GM18861 (cell line): ENCODE measurements at regions not wholly inside any gene's neighbourhood (a gene's known extent, or its start where the extent isn't known, plus 50 kb on each side); places are given as distances from the start of the nearest gene placed in this dataset.
"Not testable (repeated sequence)": the region's sequence is repeated elsewhere in the genome, so short reads cannot be mapped to it uniquely, and the experiment has no call there.

ENCODE experiments used
- ATAC-seq: cut with Tn5 transposase; IDR thresholded peaks from one replicate; pipeline ENCODE4 v1.9.1; 2021; ENCODE audit not compliant: unreplicated experiment

GRCh38 chr11:67877316-67877715, 126.6 kb downstream of the UNC93B1 start:
- ATAC-seq: not testable (repeated sequence)

DNA sequence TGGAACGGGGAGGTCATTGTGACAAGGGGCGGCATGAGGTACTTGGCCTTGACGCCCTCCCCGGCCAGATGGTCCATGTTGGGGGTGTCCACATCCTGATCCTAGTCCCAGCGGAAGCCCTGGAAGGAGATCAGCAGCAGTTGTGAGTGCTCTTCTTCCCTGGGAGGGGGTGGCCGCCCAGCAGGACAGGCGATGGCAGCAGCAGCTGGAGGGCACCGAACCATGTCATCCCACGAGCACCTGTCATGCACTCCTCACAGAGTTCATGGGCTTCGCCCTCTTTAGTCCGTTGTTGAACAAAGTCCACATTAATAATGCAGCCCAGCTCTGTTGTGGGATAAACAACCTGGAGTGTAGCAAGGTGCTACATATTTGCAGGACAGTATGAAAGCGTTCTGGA, 130.7 kb downstream of the UNC93B1 start:
- not testable (repeated sequence) for ATAC-seq

DNA sequence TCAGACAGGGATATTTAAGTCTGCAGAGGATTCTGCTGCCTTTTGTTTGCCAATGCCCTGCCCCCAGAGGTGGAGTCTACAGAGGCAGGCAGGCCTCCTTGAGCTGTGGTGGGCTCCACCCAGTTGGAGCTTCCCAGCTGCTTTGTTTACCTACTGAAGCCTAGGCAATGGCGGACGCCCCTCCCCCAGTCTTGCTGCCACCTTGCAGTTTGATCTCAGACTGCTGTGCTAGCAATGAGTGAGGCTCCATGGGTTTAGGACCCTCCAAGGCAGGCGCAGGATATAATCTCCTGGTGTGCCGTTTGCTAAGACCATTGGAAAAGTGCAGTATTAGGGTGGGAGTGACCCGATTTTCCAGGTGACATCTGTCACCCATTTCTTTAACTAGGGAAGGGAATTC, 132.7 kb downstream of the UNC93B1 start:
- ATAC-seq: not testable (repeated sequence)

DNA sequence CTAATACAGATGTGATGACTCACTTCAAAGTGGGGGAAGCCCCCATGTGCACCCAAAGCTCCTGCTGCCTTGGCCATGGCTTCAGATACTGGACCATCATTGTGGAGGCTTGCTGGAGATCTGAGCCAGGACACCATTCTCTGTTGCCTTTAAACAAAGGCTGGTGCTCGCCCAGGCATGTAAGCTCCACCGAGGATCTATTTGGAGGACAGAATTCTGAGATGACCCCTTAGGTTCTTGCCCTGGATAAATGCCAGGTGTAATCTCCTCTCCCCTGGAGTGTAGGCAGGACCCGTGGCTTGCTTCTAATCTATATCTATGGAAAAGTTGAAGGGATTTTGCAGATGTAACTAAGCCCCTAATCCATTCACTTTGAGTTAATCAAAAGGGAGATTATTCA, 141.0 kb downstream of the UNC93B1 start:
- ATAC-seq: not testable (repeated sequence)

DNA sequence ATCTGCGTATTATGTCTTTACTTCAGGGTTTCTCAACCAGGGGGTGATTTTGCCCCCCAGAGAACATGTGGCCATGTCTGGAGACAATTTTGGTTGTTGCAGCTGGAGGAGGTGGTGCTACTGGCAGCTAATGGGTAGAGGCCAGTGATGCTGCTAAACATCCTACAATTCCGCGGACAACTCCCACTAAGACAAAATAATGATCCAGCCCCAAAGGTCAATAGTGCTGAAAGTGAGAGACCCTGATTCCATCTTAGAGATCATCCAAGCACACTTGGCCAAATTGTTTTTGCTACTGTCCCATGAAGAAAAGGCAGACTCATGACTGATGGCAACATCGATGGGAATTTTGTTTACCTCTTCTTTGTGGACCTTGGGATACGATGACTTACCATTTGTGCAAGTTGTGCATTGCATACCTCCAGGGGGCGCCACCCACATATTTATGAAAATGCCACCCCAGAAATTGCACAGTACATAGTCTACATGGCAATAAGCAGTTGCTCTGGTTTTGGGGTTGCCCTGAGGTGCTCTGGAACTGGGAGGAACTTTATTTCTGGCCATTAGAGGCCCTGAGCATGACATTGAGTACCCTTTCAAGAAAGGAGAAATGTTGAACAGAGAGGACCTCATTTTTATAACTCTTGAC, 144.3 kb downstream of the UNC93B1 start:
- ATAC-seq: not testable (repeated sequence)

DNA sequence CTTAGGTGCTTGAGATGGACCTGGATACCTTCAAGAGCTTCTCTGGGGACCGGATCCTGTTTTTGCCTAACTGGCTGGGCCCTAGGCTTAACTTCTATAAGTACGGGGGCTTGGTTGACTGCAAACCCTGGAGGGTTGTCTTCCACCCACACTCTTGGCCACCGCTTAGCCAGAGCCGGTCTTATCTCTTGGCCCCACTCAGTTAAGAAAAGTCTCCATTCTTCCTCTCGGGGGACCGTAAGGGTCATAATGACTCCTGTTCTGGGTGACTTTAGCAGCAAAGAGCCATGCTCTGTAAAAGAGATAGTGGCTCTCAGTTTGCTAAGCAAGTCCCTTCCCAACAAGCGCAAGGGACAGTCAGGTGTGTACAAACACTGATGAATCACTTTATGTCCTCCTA, 153.2 kb downstream of the UNC93B1 start:
- not testable (repeated sequence) for ATAC-seq

- ATAC-seq: not testable (repeated sequence)
Observed at GRCh38 chr11:67849766-67850165, 154.1 kb downstream of the UNC93B1 start.

- ATAC-seq: not testable (repeated sequence)
Observed at GRCh38 chr11:67847896-67848875, 155.7 kb downstream of the UNC93B1 start.

DNA sequence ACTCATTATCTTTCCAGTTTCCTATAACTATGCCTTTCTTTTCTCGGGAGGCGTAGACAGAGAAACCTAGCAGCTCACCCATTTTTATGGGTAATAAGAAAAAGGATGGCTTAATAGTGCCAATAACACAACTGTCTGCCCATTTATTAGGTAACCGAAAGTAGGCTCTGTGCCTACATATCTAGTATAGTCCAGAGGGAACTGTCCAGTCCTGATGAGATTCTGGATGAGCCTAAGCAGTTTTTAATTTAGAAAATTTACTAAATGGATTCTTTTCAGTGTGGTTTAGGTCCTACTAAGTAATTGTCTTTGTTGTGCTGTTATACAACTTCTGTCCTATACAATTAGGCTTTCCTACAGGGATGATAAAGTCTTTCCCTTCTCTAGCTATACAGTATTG, 157.6 kb downstream of the UNC93B1 start:
- ATAC-seq: not testable (repeated sequence)

DNA sequence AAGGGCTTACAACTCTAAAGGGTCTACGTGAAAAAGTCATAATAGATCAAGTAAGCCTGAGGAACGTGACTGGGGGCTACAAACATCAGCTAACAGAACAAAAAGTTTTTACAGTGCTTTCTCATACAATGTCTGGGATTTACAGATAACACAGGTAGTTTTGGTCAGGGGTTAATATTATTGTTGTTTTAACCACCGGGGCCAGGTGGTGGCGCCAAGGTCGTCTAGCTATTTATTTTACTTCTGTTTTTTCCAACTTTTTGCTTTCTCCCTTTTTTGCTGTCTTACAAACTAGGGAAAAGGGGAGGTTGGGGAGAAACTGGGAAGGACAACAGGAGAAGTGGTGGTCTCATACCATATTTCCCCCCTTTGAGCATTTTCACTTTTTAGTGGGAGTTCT, 158.6 kb downstream of the UNC93B1 start:
- ATAC-seq: not testable (repeated sequence)

DNA sequence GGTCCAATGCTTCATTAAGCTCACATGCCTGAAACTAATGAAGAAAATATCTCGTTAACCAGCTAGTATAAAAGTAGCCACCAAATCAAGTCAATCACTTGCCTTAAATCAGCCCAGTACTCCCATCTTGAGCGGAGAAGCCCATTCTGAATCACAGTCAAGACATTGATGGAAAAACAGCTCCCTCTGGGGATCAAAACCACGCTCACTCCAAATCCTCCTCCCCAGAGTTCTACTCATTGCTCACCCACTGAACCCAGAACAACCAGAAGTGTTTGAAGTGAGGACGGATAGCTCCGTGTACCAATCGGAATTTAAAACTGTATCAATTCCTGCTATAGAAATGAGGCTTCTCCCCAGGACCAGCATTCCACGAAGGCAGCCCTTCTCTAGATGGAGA, 163.3 kb downstream of the UNC93B1 start:
- not testable (repeated sequence) for ATAC-seq

DNA sequence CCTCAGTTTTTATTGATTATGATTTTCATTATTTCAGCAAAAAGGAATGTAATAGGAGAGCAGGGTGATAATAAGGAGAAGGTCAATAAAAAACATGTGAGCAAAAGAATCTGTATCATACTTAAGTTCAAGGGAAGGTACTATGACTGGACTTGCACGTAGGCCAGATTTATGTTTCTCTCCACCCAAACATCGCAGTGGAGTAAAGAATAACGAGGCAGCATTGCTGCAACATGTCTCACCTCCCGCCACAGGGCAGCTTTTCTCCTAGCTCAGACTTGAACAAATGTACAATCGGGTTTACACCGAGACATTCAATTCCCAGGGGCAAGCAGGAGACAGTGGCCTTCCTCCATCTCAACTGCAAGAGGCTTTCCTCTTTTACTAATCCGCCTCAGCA, 155.7 kb upstream of the ALDH3B2 start:
- not testable (repeated sequence) for ATAC-seq

GRCh38 chr11:67826951-67827296, 152.5 kb upstream of the ALDH3B2 start:
- ATAC-seq: not testable (repeated sequence)

DNA sequence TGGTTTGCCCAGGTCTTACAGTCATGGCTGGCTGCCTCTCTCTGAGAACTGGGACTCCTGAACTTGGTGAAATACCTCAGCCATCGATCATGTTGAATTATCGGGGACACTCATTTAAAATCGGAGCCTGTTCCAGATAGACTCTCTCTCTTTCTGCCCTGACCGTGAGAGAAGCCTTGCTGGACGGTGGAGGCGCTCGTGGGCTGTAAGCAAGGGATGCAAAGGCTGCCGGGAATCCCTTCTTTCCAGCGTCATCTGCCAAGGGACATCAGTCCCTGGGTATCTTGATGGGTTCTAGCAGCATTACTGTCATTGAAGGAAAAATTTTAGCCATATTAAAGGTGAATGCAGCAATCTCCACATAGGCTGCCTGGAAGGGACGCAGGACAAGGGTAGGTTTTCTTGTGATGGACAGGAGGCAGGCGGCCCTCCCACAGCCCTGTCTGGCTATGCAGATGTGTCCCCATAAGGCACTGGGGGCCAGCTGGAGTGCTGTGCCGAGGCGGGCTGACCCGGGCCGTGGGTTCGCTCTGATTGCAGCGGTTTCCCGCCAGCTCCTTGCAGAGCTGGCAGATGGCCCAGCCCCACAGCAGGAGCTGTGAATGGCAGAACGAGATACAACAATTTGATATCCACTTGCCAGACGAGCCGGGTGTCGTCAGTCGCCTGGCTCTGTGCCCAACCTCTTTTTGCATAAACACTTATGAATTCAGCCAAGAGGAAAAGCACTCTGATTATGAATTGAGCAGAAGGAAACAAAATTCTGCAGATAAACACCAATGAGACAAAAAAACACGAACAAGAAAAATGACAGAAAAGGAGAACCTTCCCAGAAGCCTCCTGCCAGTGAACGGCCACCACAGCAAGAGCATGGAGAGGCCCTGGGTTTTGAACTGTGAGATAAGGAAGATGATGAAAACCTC, 151.9 kb upstream of the ALDH3B2 start:
- ATAC-seq: not testable (repeated sequence)

GRCh38 chr11:67824861-67825260, 150.4 kb upstream of the ALDH3B2 start:
- ATAC-seq: not testable (repeated sequence)

DNA sequence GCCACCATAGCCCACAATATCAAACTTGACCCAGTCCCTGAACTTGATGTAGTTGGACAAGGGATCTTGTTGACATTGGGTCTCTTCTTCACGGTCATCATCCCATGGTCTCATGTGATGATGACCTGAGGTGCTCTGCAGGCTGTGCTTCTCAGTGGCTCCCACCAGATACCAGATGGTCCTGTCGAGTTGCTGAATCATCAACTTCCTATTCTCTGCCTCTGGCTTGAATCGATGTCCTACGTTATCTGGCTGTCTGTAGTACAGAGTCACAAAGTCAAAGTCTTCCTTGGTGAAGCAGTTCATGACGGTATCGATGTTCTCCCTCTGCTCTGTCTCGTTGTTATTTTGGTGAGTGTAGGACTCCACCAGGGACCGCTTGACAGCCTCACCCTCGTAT, 145.7 kb upstream of the ALDH3B2 start:
- ATAC-seq: no peak

- ATAC-seq: not testable (repeated sequence)
Observed at GRCh38 chr11:67817558-67817957, 143.1 kb upstream of the ALDH3B2 start.

DNA sequence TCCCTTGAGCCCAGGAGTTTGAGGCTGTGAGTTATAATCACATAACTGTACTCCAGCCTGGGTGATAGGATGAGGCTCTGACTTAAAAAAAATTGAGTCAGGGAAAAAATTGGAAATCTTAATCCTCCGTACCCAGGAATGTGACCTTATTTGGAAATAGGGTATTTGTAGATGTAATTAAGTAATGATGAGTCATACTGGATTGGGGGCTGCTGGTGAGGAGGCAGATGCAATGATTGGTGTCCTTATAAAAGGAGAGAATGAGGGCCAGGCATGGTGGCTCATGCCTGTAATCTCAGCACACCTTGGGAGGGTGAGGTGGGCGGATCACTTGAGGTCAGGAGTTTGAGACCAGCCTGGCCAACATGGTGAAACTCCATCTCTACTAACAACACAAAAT, 134.9 kb upstream of the ALDH3B2 start:
- not testable (repeated sequence) for ATAC-seq

GRCh38 chr11:67807896-67808295, 133.5 kb upstream of the ALDH3B2 start:
- ATAC-seq: not testable (repeated sequence)

DNA sequence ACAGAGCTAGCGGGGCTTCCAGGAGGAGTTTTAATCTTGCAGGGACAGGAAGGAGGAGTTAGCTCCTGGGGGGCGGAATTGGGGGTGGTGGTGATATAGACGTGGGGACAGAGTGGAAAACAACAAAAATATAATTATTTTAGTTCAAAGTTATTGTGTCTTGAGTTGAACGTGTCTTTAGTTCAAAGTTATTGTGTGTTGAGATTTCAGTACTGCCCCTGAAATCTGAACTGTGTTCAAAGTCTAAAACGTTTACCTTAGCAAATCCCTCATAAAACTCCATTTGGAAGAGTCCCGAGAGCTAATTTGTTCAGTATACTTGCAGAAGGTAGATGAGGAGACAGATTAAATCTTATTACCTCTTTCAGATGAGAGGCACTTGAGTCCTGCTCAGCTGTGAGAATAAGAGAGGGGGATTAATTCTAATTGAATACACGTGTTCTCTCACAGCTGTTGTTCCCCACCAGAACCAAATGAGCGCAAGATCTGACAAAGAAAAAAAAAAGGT, 132.4 kb upstream of the ALDH3B2 start:
- not testable (repeated sequence) for ATAC-seq

DNA sequence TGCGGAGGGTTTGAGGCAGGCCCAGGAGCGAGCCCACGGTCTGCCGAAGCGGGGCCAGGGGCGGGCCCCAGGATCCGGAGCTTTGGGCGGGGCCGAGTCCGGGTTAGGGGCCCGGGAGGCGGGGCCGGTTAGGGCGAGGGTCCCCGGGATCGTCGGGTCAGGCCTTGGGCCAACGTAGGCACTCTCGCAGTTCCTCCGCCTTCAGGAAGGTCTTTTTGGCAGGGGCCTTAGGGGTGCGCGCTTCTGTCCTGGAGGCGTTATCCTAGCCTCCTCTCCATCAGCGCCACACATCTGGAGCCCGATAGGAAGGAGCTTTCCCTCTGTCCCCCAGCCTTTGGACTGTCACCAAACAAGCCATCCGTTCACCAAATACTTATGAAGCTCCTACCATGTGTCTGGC, 131.8 kb upstream of the ALDH3B2 start:
- not testable (repeated sequence) for ATAC-seq
